ENCODE measurements at regions not wholly inside any gene's neighbourhood (a gene's known extent, or its start where the extent isn't known, plus 50 kb on each side); places are given as distances from the start of the nearest gene placed in this dataset.

DNA sequence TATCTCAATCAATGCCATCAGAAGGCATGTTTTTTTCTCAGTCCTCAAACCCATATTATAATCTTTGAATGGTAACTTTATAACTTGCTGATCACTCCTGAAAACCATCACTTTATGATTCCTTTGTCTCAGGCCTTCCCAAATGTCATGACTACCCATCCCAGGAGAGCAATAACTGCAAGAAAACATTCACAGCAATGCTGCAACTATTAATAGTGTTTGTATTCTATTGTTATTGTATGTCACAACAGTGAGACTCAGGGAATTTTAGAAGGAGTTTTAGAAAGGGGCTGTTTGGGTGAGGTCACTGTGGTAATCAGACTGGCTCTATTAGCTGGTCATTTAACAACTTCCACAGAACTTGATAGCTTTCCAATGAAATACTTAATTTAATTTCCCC lies 301.4 kb upstream of the TBX18 start:
- TF ChIP-seq, protein P1, sequence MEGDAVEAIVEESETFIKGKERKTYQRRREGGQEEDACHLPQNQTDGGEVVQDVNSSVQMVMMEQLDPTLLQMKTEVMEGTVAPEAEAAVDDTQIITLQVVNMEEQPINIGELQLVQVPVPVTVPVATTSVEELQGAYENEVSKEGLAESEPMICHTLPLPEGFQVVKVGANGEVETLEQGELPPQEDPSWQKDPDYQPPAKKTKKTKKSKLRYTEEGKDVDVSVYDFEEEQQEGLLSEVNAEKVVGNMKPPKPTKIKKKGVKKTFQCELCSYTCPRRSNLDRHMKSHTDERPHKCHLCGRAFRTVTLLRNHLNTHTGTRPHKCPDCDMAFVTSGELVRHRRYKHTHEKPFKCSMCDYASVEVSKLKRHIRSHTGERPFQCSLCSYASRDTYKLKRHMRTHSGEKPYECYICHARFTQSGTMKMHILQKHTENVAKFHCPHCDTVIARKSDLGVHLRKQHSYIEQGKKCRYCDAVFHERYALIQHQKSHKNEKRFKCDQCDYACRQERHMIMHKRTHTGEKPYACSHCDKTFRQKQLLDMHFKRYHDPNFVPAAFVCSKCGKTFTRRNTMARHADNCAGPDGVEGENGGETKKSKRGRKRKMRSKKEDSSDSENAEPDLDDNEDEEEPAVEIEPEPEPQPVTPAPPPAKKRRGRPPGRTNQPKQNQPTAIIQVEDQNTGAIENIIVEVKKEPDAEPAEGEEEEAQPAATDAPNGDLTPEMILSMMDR (conservative IDR thresholded peaks at IDR 0.05 in 1 of 2, IDR thresholded peaks at IDR 0.05 in 1 of 2; ENCODE audit: extremely low read depth in 1 of 2, insufficient read depth in 1 of 2, low read depth in 1 of 2, low read length in 2 of 2) = no peak
- TF ChIP-seq EZH2 (IDR thresholded peaks at IDR 0.05; ENCODE audit: borderline replicate concordance, low read length) = no peak
